GM19463 (cell line): ENCODE measurements at regions not wholly inside any gene's neighbourhood (a gene's known extent, or its start where the extent isn't known, plus 50 kb on each side); places are given as distances from the start of the nearest gene placed in this dataset.
A peak's percentile ranks its signal among the peaks of the same experiment; 100 is the strongest.

Experiments
- ATAC-seq: cut with Tn5 transposase; IDR thresholded peaks from one replicate; pipeline ENCODE4 v1.9.1; 2021; ENCODE audit warnings: mild to moderate bottlenecking, moderate library complexity; ENCODE audit not compliant: unreplicated experiment

GRCh38 chr6:15048367-15048766 is 197.5 kb upstream of the JARID2 start:
- no peak for ATAC-seq

GRCh38 chr6:15058200-15059061 is 187.4 kb upstream of the JARID2 start:
- ATAC-seq, result no peak

- no peak for ATAC-seq
Observed at GRCh38 chr6:15061180-15061641, 184.7 kb upstream of the JARID2 start.

GRCh38 chr6:15061908-15062515 is 183.9 kb upstream of the JARID2 start:
- ATAC-seq, result no peak

GRCh38 chr6:15062516-15063252 is 183.2 kb upstream of the JARID2 start:
- ATAC-seq, result no peak

- no peak for ATAC-seq
Observed at GRCh38 chr6:15063253-15063853, 182.5 kb upstream of the JARID2 start.

GRCh38 chr6:15065261-15065989 is 180.4 kb upstream of the JARID2 start:
- no peak for ATAC-seq

- no peak for ATAC-seq
Observed at GRCh38 chr6:15066089-15066758, 179.6 kb upstream of the JARID2 start.

- ATAC-seq, result peak; percentile 69
Observed at GRCh38 chr6:15073344-15073789, 172.5 kb upstream of the JARID2 start.

GRCh38 chr6:15073883-15074465 is 171.9 kb upstream of the JARID2 start:
- no peak for ATAC-seq

GRCh38 chr6:15074806-15075205 is 171.1 kb upstream of the JARID2 start:
- ATAC-seq, result no peak

- no peak for ATAC-seq
Observed at GRCh38 chr6:15076565-15076964, 169.3 kb upstream of the JARID2 start.

GRCh38 chr6:15077006-15077405 is 168.9 kb upstream of the JARID2 start:
- ATAC-seq, result no peak

- no peak for ATAC-seq
Observed at GRCh38 chr6:15077961-15078360, 167.9 kb upstream of the JARID2 start.

GRCh38 chr6:15079288-15079817 is 166.5 kb upstream of the JARID2 start:
- ATAC-seq, result no peak

GRCh38 chr6:15080895-15081294 is 165.0 kb upstream of the JARID2 start:
- no peak for ATAC-seq

- ATAC-seq, result no peak
Observed at GRCh38 chr6:15081447-15081846, 164.4 kb upstream of the JARID2 start.

GRCh38 chr6:15082708-15083107 is 163.2 kb upstream of the JARID2 start:
- ATAC-seq, result no peak
